A673 (cell line): ENCODE measurements at regions not wholly inside any gene's neighbourhood (a gene's known extent, or its start where the extent isn't known, plus 50 kb on each side); places are given as distances from the start of the nearest gene placed in this dataset.

Experiments
- BruUV-seq: library from RNA; stranded (reverse); fragments of 400-500 nt; replicated peaks from 2 replicates; lab custom pipeline; 2021; lab: Mats Ljungman, UMichigan
- CTCF ChIA-PET: fragments of 300-600 bp; sonication (Branson Sonifier 250); formaldehyde crosslinking; loops from one replicate; lab custom pipeline; 2022; ENCODE audit warnings: antibody characterized with exemption; lab: Charles Lee
- POLR2A ChIA-PET: fragments of 300-600 bp; sonication (Branson Sonifier 250); formaldehyde crosslinking; loops from one replicate; lab custom pipeline; 2022; ENCODE audit warnings: antibody characterized with exemption; ENCODE audit not compliant: low non-redundant PET; lab: Charles Lee
- DNase-seq: peaks from one replicate; pipeline ENCODE4 v3.0.0-alpha.2; 2015; ENCODE audit warnings: low spot score
- H3K27ac ChIP-seq: fragments of 200-600 bp; sonication (generic); 2 replicates; pipeline ENCODE4 v1.5.1; 2016; ENCODE audit warnings: mixed run types, low read depth, mild to moderate bottlenecking, mixed read lengths, antibody characterized with exemption, low read length; ENCODE audit not compliant: poor library complexity, severe bottlenecking
- H3K27me3 ChIP-seq: fragments of 200-600 bp; sonication (generic); replicated peaks from 2 replicates; pipeline ENCODE4 v1.6.1; 2017; ENCODE audit warnings: mixed run types, low read depth, mild to moderate bottlenecking, mixed read lengths, antibody characterized with exemption, low read length; ENCODE audit not compliant: insufficient read depth, poor library complexity
- H3K36me3 ChIP-seq: fragments of 200-600 bp; sonication (generic); 2 replicates; pipeline ENCODE4 v1.6.1; 2016; ENCODE audit warnings: mixed run types, mild to moderate bottlenecking, mixed read lengths, antibody characterized with exemption, low read length; ENCODE audit not compliant: insufficient read depth, poor library complexity, severe bottlenecking
- H3K4me1 ChIP-seq: fragments of 200-600 bp; sonication (generic); 2 replicates; pipeline ENCODE4 v1.6.1; 2017; ENCODE audit warnings: mixed run types, mild to moderate bottlenecking, mixed read lengths, antibody characterized with exemption, low read length; ENCODE audit not compliant: insufficient read depth, poor library complexity, severe bottlenecking
- H3K4me3 ChIP-seq: fragments of 200-600 bp; sonication (generic); 2 replicates; pipeline ENCODE4 v1.5.1; 2016; ENCODE audit warnings: low read depth, mixed run types, mild to moderate bottlenecking, mixed read lengths, low read length; ENCODE audit not compliant: poor library complexity, severe bottlenecking
- H3K9me3 ChIP-seq: fragments of 200-600 bp; sonication (generic); 2 replicates; pipeline ENCODE4 v1.6.1; 2016; ENCODE audit warnings: mixed run types, low read depth, mild to moderate bottlenecking, mixed read lengths, antibody characterized with exemption, low read length; ENCODE audit not compliant: poor library complexity, severe bottlenecking
- EZH2 ChIP-seq: fragments of 200-600 bp; sonication (generic); IDR thresholded peaks from 2 replicates; pipeline ENCODE4 v1.6.1; 2017; ENCODE audit warnings: borderline replicate concordance, low read depth, mild to moderate bottlenecking, mixed read lengths, antibody characterized with exemption, low read length; ENCODE audit not compliant: poor library complexity, severe bottlenecking
- intact Hi-C: fragments of 100-400 bp; cut with micrococcal nuclease; formaldehyde crosslinking; loops from one replicate; pipeline ENCODE4 v1.10.0; 2022; ENCODE audit not compliant: unreplicated experiment
- TF ChIP-seq, protein P1 (sequence below): fragments of 300-800, 200-600 bp; sonication (generic); conservative IDR thresholded peaks from 2 replicates; pipeline ENCODE4 v1.5.1; 2017; ENCODE audit warnings: low read depth, mild to moderate bottlenecking, antibody characterized with exemption, low read length, moderate library complexity, mixed read lengths

DNA sequence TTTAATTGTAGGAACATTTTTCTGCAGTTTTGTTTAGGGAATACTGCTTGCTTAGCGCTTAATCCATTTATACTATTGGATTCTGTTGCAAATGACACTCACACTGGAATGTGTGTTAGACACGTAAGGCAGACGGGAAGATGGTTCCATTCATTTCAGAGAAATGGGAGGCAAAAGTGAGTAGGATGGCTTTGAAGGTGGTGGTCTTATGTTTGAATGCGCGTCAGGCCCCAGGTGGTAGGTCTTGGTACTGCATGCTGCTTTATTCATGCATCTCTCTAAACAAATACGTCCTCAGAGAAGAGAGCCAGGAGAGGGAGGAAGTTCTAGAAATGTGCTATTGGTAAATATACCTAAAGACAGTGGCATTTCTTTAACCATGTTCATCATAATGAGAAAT, 997.6 kb upstream of the RBFOX1 start:
- CTCF ChIA-PET, result no interaction called here
- TF ChIP-seq, protein P1, sequence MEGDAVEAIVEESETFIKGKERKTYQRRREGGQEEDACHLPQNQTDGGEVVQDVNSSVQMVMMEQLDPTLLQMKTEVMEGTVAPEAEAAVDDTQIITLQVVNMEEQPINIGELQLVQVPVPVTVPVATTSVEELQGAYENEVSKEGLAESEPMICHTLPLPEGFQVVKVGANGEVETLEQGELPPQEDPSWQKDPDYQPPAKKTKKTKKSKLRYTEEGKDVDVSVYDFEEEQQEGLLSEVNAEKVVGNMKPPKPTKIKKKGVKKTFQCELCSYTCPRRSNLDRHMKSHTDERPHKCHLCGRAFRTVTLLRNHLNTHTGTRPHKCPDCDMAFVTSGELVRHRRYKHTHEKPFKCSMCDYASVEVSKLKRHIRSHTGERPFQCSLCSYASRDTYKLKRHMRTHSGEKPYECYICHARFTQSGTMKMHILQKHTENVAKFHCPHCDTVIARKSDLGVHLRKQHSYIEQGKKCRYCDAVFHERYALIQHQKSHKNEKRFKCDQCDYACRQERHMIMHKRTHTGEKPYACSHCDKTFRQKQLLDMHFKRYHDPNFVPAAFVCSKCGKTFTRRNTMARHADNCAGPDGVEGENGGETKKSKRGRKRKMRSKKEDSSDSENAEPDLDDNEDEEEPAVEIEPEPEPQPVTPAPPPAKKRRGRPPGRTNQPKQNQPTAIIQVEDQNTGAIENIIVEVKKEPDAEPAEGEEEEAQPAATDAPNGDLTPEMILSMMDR, result peak; percentile 53
- no peak for TF ChIP-seq EZH2
- intact Hi-C loops, result no loop called here
- Histone ChIP-seq H3K27me3 (no peaks in the 10 kb centered on the region), H3K4me3 (no peak overlapping the region), H3K9me3 (no peaks in the 10 kb centered on the region), H3K4me1 (no peaks in the 10 kb centered on the region), H3K36me3 (no peaks in the 10 kb centered on the region), H3K27ac (no peak overlapping the region)
- DNase-seq, result peak; percentile 49
- no TSS peak for BruUV-seq
- POLR2A ChIA-PET, result no interaction called here

DNA sequence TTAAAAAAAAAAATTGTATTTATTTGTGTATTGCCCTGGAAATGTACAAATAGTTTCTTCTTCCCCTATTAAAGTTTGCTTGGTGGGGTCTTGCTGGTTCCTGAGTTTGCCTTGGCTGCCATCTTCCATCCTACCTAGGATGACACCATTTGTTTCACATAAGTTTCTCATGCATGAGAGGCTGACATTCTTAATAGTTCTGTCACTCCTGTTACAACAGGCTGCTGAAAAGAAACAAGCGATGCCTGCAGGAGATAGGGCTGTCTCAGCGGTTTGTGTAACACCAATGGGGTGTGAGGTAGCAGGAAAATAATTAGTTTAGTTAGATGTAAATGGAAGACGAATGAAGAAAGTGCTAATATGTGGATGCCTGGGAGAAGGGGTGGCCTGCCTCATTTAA, 1000.9 kb upstream of the RBFOX1 start:
- no peaks in the 10 kb centered on the region for H3K36me3 ChIP-seq
- DNase-seq, result no peak
- H3K4me1 ChIP-seq, result no peaks in the 10 kb centered on the region
- intact Hi-C loops, result no loop called here
- no peak overlapping the region for H3K4me3 ChIP-seq
- H3K27ac ChIP-seq, result no peak overlapping the region
- ChIA-PET CTCF (no interaction called here), POLR2A (no interaction called here)
- no peak for TF ChIP-seq EZH2
- TF ChIP-seq, protein P1, result no peak
- peaks cover 17% of the 10 kb centered on the region for H3K9me3 ChIP-seq
- no peaks in the 10 kb centered on the region for H3K27me3 ChIP-seq
- no TSS peak for BruUV-seq

DNA sequence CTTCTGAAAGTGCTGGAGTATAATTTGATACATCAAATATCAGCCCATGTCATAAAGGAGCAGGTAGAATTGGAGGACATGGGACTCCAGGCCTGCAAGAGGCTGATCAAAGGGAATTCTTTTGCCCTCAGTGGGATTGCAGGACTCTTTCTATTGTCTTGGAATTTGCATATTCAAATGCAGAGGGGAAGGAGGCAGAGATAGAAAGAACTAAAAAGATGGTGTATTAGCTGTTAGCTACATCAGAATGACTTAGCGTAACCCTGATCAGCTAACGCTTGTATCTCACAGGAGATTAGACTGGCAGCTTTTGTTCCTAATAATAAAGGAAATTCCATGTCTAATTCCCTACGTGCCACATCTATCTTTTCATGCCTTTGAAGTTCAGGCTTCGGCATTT, 1014.7 kb upstream of the RBFOX1 start:
- H3K9me3 ChIP-seq, result no peaks in the 10 kb centered on the region
- POLR2A ChIA-PET, result no interaction called here
- no peak overlapping the region for H3K4me3 ChIP-seq
- no peaks in the 10 kb centered on the region for H3K27me3 ChIP-seq
- H3K4me1 ChIP-seq, result no peaks in the 10 kb centered on the region
- CTCF ChIA-PET, result no interaction called here
- intact Hi-C loops, result no loop called here
- no peak for DNase-seq
- TF ChIP-seq, protein P1, result no peak
- TF ChIP-seq EZH2, result no peak
- H3K36me3 ChIP-seq, result no peaks in the 10 kb centered on the region
- no peak overlapping the region for H3K27ac ChIP-seq
- BruUV-seq, result no TSS peak
